WTC11 (cell line): ENCODE measurements at regions not wholly inside any gene's neighbourhood (a gene's known extent, or its start where the extent isn't known, plus 50 kb on each side); places are given as distances from the start of the nearest gene placed in this dataset.

Experiments
- ATAC-seq: fragments of 200-7000 bp; cut with Tn5 transposase; 2 replicates; pipeline ENCODE4 v1.10.0; 2021; ENCODE audit warnings: mild to moderate bottlenecking, moderate library complexity
- CTCF ChIA-PET: fragments of 300-600 bp; sonication (Branson Sonifier 250); formaldehyde crosslinking; loops from one replicate; lab custom pipeline; 2021; ENCODE audit warnings: antibody characterized with exemption; lab: Charles Lee
- POLR2A ChIA-PET: fragments of 350-600 bp; sonication (Branson Sonifier 250); formaldehyde crosslinking; loops from one replicate; lab custom pipeline; 2021; ENCODE audit warnings: antibody characterized with exemption; lab: Charles Lee
- DNase-seq: peaks from one replicate; pipeline ENCODE4 v3.0.0; 2021; ENCODE audit warnings: low spot score
- H3K27ac Mint-ChIP-seq: 2 replicates; pipeline ENCODE4 v1.8.0; 2021; ENCODE audit warnings: mixed read lengths
- H3K27me3 Mint-ChIP-seq: 2 replicates; pipeline ENCODE4 v1.8.0; 2021; ENCODE audit warnings: low read depth, mild to moderate bottlenecking, moderate library complexity, mixed read lengths
- H3K36me3 Mint-ChIP-seq: 2 replicates; pipeline ENCODE4 v1.8.0; 2021; ENCODE audit warnings: mixed read lengths
- H3K4me1 Mint-ChIP-seq: 2 replicates; pipeline ENCODE4 v1.8.0; 2022; ENCODE audit warnings: mixed read lengths
- H3K4me3 Mint-ChIP-seq: 2 replicates; pipeline ENCODE4 v1.8.0; 2021; ENCODE audit warnings: mild to moderate bottlenecking, moderate library complexity, mixed read lengths
- H3K9me3 Mint-ChIP-seq: 2 replicates; pipeline ENCODE4 v1.8.0; 2021; ENCODE audit warnings: mixed read lengths
- CBFB ChIP-seq: sonication (generic); formaldehyde crosslinking; IDR thresholded peaks from 2 replicates; pipeline ENCODE4 v1.8.1; 2022; ENCODE audit warnings: mild to moderate bottlenecking, low read depth, missing genetic modification reagents
- FOXJ3 ChIP-seq: sonication (generic); formaldehyde crosslinking; IDR thresholded peaks from 2 replicates; pipeline ENCODE4 v1.9.0; 2021; ENCODE audit warnings: missing genetic modification reagents, mild to moderate bottlenecking, borderline replicate concordance
- HMGA2 ChIP-seq: fragments of 250-450 bp; sonication (Bioruptor Pico); IDR thresholded peaks from 2 replicates; pipeline ENCODE4 v1.4.0; 2021; ENCODE audit warnings: mild to moderate bottlenecking, moderate library complexity
- JUN ChIP-seq: sonication (generic); formaldehyde crosslinking; IDR thresholded peaks from 2 replicates; pipeline ENCODE4 v1.8.0; 2023; ENCODE audit warnings: mild to moderate bottlenecking, missing genetic modification reagents
- NFATC4 ChIP-seq: fragments of 250-450 bp; sonication (Bioruptor Pico); IDR thresholded peaks from 2 replicates; pipeline ENCODE4 v1.9.0; 2021; ENCODE audit warnings: mild to moderate bottlenecking
- NR2C2 ChIP-seq: sonication (generic); formaldehyde crosslinking; IDR thresholded peaks from 2 replicates; pipeline ENCODE4 v1.8.0; 2022; ENCODE audit warnings: mild to moderate bottlenecking, missing genetic modification reagents
- RELA ChIP-seq: sonication (generic); formaldehyde crosslinking; IDR thresholded peaks from 2 replicates; pipeline ENCODE4 v1.8.1; 2022; ENCODE audit warnings: missing genetic modification reagents, mild to moderate bottlenecking, borderline replicate concordance
- ZNF219 ChIP-seq: sonication (generic); formaldehyde crosslinking; IDR thresholded peaks from 2 replicates; pipeline ENCODE4 v1.8.0; 2023; ENCODE audit warnings: missing genetic modification reagents, mild to moderate bottlenecking, borderline replicate concordance
- ZNF423 ChIP-seq: fragments of 250-450 bp; sonication (Bioruptor Pico); IDR thresholded peaks from 2 replicates; pipeline ENCODE4 v2.1.2; 2022; ENCODE audit warnings: mild to moderate bottlenecking, moderate library complexity
- TF ChIP-seq, protein P1 (sequence below): sonication (generic); formaldehyde crosslinking; IDR thresholded peaks from 2 replicates; pipeline ENCODE4 v1.8.0; 2023; ENCODE audit warnings: mild to moderate bottlenecking, missing genetic modification reagents
- TF ChIP-seq, protein P2 (sequence below): sonication (generic); formaldehyde crosslinking; IDR thresholded peaks from 2 replicates; pipeline ENCODE4 v1.8.1; 2023; ENCODE audit warnings: mild to moderate bottlenecking, missing genetic modification reagents, moderate library complexity
- TF ChIP-seq, protein P3 (sequence below): fragments of 250-450 bp; sonication (Bioruptor Pico); IDR thresholded peaks from 2 replicates; pipeline ENCODE4 v1.9.0; 2021; ENCODE audit warnings: mild to moderate bottlenecking, borderline replicate concordance
- TF ChIP-seq, protein P4 (sequence below): fragments of 250-450 bp; sonication (Bioruptor Pico); IDR thresholded peaks from 2 replicates; pipeline ENCODE4 v1.8.0; 2021; ENCODE audit warnings: mild to moderate bottlenecking
- TF ChIP-seq, protein P5 (sequence below): sonication (generic); formaldehyde crosslinking; IDR thresholded peaks from 2 replicates; pipeline ENCODE4 v1.8.0; 2022; ENCODE audit warnings: mild to moderate bottlenecking, missing genetic modification reagents
- TF ChIP-seq, protein P6 (sequence below): sonication (generic); formaldehyde crosslinking; IDR thresholded peaks from 2 replicates; pipeline ENCODE4 v1.8.0; 2022; ENCODE audit warnings: mild to moderate bottlenecking, missing genetic modification reagents
- TF ChIP-seq, protein P7 (sequence below): sonication (generic); formaldehyde crosslinking; IDR thresholded peaks from 2 replicates; pipeline ENCODE4 v1.8.0; 2023; ENCODE audit warnings: missing genetic modification reagents
- TF ChIP-seq, protein P8 (sequence below): fragments of 250-450 bp; sonication (Bioruptor Pico); IDR thresholded peaks from 2 replicates; pipeline ENCODE4 v1.9.0; 2021; ENCODE audit warnings: mild to moderate bottlenecking
- TF ChIP-seq, protein P9 (sequence below): fragments of 250-450 bp; sonication (Bioruptor Pico); IDR thresholded peaks from 2 replicates; pipeline ENCODE4 v1.9.0; 2021; ENCODE audit warnings: moderate library complexity, mild to moderate bottlenecking, inconsistent platforms, borderline replicate concordance

DNA sequence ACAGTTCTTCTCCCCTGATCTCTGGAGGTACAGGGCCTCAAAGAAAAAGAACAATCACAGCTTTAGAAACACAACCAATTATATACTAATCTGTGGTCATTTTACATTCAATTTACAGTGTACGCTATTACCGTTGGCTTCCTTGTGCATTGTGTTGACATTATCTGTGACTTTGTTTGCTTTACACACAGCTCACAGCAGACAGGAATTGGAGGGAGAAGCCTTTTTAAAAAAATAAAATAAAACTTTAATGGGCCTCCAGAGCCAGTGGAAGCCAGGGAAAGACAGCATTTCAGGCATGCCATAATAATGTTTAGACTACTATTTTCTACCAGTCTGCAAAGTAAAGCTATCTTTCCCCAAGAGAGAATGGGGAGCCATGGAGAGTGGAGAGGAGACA, 179.0 kb upstream of the ADO start (continued):
- TF ChIP-seq, protein P1, sequence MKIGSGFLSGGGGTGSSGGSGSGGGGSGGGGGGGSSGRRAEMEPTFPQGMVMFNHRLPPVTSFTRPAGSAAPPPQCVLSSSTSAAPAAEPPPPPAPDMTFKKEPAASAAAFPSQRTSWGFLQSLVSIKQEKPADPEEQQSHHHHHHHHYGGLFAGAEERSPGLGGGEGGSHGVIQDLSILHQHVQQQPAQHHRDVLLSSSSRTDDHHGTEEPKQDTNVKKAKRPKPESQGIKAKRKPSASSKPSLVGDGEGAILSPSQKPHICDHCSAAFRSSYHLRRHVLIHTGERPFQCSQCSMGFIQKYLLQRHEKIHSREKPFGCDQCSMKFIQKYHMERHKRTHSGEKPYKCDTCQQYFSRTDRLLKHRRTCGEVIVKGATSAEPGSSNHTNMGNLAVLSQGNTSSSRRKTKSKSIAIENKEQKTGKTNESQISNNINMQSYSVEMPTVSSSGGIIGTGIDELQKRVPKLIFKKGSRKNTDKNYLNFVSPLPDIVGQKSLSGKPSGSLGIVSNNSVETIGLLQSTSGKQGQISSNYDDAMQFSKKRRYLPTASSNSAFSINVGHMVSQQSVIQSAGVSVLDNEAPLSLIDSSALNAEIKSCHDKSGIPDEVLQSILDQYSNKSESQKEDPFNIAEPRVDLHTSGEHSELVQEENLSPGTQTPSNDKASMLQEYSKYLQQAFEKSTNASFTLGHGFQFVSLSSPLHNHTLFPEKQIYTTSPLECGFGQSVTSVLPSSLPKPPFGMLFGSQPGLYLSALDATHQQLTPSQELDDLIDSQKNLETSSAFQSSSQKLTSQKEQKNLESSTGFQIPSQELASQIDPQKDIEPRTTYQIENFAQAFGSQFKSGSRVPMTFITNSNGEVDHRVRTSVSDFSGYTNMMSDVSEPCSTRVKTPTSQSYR (CRISPR knock-in tag), result no peak

DNA sequence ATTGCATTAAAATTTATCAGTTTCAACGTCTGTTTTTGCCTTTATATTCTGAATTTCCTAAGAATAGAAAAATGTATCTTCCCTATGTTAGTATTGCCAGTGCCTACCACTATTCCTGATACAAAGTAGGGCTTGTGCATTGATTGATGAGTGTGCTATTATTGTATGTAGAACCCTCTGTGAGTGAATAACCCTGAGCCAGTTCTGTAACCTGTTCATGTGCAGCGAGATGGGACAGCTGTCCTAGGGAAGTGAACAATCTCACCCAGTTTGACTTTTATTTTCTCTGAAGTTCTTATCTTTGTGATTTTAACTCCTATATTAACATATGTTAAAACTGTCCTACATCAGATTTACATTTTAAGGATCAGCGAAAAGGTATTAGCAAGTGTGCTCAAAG, 178.4 kb upstream of the ADO start:
- Mint-ChIP-seq H3K27me3 (no peaks in the 10 kb centered on the region), H3K27ac (no peak overlapping the region), H3K9me3 (peaks cover under 1% of the 10 kb centered on the region; the same call in 1 of the 2 replicates), H3K4me1 (peaks cover 42% of the 10 kb centered on the region), H3K4me3 (peak overlapping the region; percentile 31), H3K36me3 (no peaks in the 10 kb centered on the region; the same call in 1 of the 2 replicates)
- TF ChIP-seq HMGA2 (no peak), JUN (CRISPR knock-in tag) (no peak), NR2C2 (CRISPR knock-in tag) (no peak), ZNF423 (CRISPR knock-in tag) (no peak), NFATC4 (CRISPR knock-in tag) (no peak), FOXJ3 (CRISPR knock-in tag) (no peak), CBFB (CRISPR knock-in tag) (no peak), RELA (CRISPR knock-in tag) (no peak), ZNF219 (CRISPR knock-in tag) (no peak)
- TF ChIP-seq, protein P2, sequence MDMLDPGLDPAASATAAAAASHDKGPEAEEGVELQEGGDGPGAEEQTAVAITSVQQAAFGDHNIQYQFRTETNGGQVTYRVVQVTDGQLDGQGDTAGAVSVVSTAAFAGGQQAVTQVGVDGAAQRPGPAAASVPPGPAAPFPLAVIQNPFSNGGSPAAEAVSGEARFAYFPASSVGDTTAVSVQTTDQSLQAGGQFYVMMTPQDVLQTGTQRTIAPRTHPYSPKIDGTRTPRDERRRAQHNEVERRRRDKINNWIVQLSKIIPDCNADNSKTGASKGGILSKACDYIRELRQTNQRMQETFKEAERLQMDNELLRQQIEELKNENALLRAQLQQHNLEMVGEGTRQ (CRISPR knock-in tag), result no peak
- TF ChIP-seq, protein P3, sequence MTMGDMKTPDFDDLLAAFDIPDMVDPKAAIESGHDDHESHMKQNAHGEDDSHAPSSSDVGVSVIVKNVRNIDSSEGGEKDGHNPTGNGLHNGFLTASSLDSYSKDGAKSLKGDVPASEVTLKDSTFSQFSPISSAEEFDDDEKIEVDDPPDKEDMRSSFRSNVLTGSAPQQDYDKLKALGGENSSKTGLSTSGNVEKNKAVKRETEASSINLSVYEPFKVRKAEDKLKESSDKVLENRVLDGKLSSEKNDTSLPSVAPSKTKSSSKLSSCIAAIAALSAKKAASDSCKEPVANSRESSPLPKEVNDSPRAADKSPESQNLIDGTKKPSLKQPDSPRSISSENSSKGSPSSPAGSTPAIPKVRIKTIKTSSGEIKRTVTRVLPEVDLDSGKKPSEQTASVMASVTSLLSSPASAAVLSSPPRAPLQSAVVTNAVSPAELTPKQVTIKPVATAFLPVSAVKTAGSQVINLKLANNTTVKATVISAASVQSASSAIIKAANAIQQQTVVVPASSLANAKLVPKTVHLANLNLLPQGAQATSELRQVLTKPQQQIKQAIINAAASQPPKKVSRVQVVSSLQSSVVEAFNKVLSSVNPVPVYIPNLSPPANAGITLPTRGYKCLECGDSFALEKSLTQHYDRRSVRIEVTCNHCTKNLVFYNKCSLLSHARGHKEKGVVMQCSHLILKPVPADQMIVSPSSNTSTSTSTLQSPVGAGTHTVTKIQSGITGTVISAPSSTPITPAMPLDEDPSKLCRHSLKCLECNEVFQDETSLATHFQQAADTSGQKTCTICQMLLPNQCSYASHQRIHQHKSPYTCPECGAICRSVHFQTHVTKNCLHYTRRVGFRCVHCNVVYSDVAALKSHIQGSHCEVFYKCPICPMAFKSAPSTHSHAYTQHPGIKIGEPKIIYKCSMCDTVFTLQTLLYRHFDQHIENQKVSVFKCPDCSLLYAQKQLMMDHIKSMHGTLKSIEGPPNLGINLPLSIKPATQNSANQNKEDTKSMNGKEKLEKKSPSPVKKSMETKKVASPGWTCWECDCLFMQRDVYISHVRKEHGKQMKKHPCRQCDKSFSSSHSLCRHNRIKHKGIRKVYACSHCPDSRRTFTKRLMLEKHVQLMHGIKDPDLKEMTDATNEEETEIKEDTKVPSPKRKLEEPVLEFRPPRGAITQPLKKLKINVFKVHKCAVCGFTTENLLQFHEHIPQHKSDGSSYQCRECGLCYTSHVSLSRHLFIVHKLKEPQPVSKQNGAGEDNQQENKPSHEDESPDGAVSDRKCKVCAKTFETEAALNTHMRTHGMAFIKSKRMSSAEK, result no peak
- TF ChIP-seq, protein P4, sequence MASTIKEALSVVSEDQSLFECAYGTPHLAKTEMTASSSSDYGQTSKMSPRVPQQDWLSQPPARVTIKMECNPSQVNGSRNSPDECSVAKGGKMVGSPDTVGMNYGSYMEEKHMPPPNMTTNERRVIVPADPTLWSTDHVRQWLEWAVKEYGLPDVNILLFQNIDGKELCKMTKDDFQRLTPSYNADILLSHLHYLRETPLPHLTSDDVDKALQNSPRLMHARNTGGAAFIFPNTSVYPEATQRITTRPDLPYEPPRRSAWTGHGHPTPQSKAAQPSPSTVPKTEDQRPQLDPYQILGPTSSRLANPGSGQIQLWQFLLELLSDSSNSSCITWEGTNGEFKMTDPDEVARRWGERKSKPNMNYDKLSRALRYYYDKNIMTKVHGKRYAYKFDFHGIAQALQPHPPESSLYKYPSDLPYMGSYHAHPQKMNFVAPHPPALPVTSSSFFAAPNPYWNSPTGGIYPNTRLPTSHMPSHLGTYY (CRISPR knock-in tag), result no peak
- TF ChIP-seq, protein P5, sequence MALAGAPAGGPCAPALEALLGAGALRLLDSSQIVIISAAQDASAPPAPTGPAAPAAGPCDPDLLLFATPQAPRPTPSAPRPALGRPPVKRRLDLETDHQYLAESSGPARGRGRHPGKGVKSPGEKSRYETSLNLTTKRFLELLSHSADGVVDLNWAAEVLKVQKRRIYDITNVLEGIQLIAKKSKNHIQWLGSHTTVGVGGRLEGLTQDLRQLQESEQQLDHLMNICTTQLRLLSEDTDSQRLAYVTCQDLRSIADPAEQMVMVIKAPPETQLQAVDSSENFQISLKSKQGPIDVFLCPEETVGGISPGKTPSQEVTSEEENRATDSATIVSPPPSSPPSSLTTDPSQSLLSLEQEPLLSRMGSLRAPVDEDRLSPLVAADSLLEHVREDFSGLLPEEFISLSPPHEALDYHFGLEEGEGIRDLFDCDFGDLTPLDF, result no peak
- TF ChIP-seq, protein P6, sequence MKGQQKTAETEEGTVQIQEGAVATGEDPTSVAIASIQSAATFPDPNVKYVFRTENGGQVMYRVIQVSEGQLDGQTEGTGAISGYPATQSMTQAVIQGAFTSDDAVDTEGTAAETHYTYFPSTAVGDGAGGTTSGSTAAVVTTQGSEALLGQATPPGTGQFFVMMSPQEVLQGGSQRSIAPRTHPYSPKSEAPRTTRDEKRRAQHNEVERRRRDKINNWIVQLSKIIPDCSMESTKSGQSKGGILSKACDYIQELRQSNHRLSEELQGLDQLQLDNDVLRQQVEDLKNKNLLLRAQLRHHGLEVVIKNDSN (CRISPR knock-in tag), result no peak
- TF ChIP-seq, protein P7, sequence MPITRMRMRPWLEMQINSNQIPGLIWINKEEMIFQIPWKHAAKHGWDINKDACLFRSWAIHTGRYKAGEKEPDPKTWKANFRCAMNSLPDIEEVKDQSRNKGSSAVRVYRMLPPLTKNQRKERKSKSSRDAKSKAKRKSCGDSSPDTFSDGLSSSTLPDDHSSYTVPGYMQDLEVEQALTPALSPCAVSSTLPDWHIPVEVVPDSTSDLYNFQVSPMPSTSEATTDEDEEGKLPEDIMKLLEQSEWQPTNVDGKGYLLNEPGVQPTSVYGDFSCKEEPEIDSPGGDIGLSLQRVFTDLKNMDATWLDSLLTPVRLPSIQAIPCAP (CRISPR knock-in tag), result no peak
- TF ChIP-seq, protein P8, sequence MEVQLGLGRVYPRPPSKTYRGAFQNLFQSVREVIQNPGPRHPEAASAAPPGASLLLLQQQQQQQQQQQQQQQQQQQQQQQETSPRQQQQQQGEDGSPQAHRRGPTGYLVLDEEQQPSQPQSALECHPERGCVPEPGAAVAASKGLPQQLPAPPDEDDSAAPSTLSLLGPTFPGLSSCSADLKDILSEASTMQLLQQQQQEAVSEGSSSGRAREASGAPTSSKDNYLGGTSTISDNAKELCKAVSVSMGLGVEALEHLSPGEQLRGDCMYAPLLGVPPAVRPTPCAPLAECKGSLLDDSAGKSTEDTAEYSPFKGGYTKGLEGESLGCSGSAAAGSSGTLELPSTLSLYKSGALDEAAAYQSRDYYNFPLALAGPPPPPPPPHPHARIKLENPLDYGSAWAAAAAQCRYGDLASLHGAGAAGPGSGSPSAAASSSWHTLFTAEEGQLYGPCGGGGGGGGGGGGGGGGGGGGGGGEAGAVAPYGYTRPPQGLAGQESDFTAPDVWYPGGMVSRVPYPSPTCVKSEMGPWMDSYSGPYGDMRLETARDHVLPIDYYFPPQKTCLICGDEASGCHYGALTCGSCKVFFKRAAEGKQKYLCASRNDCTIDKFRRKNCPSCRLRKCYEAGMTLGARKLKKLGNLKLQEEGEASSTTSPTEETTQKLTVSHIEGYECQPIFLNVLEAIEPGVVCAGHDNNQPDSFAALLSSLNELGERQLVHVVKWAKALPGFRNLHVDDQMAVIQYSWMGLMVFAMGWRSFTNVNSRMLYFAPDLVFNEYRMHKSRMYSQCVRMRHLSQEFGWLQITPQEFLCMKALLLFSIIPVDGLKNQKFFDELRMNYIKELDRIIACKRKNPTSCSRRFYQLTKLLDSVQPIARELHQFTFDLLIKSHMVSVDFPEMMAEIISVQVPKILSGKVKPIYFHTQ, result no peak
- TF ChIP-seq, protein P9, sequence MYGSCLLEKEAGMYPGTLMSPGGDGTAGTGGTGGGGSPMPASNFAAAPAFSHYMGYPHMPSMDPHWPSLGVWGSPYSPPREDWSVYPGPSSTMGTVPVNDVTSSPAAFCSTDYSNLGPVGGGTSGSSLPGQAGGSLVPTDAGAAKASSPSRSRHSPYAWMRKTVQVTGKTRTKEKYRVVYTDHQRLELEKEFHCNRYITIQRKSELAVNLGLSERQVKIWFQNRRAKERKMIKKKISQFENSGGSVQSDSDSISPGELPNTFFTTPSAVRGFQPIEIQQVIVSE, result no peak
- CTCF ChIA-PET, result no interaction called here
- DNase-seq (no peak), ATAC-seq (no peak; the same call in 1 of the 2 replicates)
- POLR2A ChIA-PET, result no interaction called here
